HFFc6 (cell line): ENCODE measurements at regions not wholly inside any gene's neighbourhood (a gene's known extent, or its start where the extent isn't known, plus 50 kb on each side); places are given as distances from the start of the nearest gene placed in this dataset.

ENCODE experiments used
- DNase-seq: peaks from one replicate; pipeline ENCODE4 v3.0.0-alpha.2; 2018
- H3K27ac Mint-ChIP-seq: 2 replicates; pipeline ENCODE4 v1.8.0; 2020; ENCODE audit warnings: mild to moderate bottlenecking, mixed read lengths
- H3K27me3 Mint-ChIP-seq: 2 replicates; pipeline ENCODE4 v1.8.0; 2021; ENCODE audit warnings: mild to moderate bottlenecking, moderate library complexity, mixed read lengths; ENCODE audit not compliant: insufficient read depth
- H3K36me3 Mint-ChIP-seq: 2 replicates; pipeline ENCODE4 v1.8.0; 2021; ENCODE audit warnings: low read depth, mixed read lengths
- H3K4me1 Mint-ChIP-seq: 2 replicates; pipeline ENCODE4 v1.8.0; 2020; ENCODE audit warnings: low read depth, mixed read lengths
- H3K4me3 Mint-ChIP-seq: 2 replicates; pipeline ENCODE4 v1.8.0; 2020; ENCODE audit warnings: mild to moderate bottlenecking, moderate library complexity, mixed read lengths
- H3K9me3 Mint-ChIP-seq: 2 replicates; pipeline ENCODE4 v1.8.0; 2020; ENCODE audit warnings: mild to moderate bottlenecking, mixed read lengths
- CTCF ChIP-seq: fragments of 200-600 bp; sonication (generic); IDR thresholded peaks from 2 replicates; pipeline ENCODE4 v1.5.0; 2021; ENCODE audit warnings: antibody characterized with exemption, mild to moderate bottlenecking

- Mint-ChIP-seq H3K4me3 (no peak overlapping the region), H3K27ac (no peak overlapping the region), H3K9me3 (no peaks in the 10 kb centered on the region), H3K4me1 (peaks cover 14% of the 10 kb centered on the region), H3K36me3 (no peaks in the 10 kb centered on the region), H3K27me3 (peaks cover 17% of the 10 kb centered on the region)
- DNase-seq, result no peak
- no peak for TF ChIP-seq CTCF
These were observed 195.8 kb upstream of the CAND1 start for GRCh38 chr12:67073336-67073735.

GRCh38 chr12:67074072-67074471, 195.1 kb upstream of the CAND1 start:
- Mint-ChIP-seq H3K4me3 (no peak overlapping the region), H3K36me3 (no peaks in the 10 kb centered on the region), H3K27ac (no peak overlapping the region), H3K27me3 (peaks cover 14% of the 10 kb centered on the region), H3K9me3 (no peaks in the 10 kb centered on the region), H3K4me1 (peaks cover 7% of the 10 kb centered on the region; the same call in 1 of the 2 replicates)
- DNase-seq, result no peak
- TF ChIP-seq CTCF, result no peak

GRCh38 chr12:67077617-67078016, 191.5 kb upstream of the CAND1 start:
- TF ChIP-seq CTCF, result no peak
- H3K9me3 Mint-ChIP-seq, result no peaks in the 10 kb centered on the region
- peaks cover 11% of the 10 kb centered on the region; the same call in 1 of the 2 replicates for H3K27me3 Mint-ChIP-seq

GRCh38 chr12:67078957-67079356, 190.2 kb upstream of the CAND1 start:
- Mint-ChIP-seq H3K4me1 (no peaks in the 10 kb centered on the region), H3K27me3 (peaks cover 11% of the 10 kb centered on the region; the same call in 1 of the 2 replicates), H3K36me3 (no peaks in the 10 kb centered on the region), H3K27ac (no peak overlapping the region), H3K4me3 (no peak overlapping the region), H3K9me3 (no peaks in the 10 kb centered on the region)
- no peak for TF ChIP-seq CTCF
- no peak for DNase-seq

More at GRCh38 chr12:67077617-67078016, 191.5 kb upstream of the CAND1 start:
- H3K4me1 Mint-ChIP-seq, result no peaks in the 10 kb centered on the region
- no peak for DNase-seq
- no peaks in the 10 kb centered on the region for H3K36me3 Mint-ChIP-seq
- no peak overlapping the region for H3K27ac Mint-ChIP-seq
- H3K4me3 Mint-ChIP-seq, result no peak overlapping the region

GRCh38 chr12:67080637-67081036, 188.5 kb upstream of the CAND1 start:
- Mint-ChIP-seq H3K36me3 (no peaks in the 10 kb centered on the region), H3K27ac (no peak overlapping the region), H3K4me3 (no peak overlapping the region), H3K9me3 (no peaks in the 10 kb centered on the region), H3K4me1 (no peaks in the 10 kb centered on the region), H3K27me3 (peaks cover 8% of the 10 kb centered on the region; the same call in 1 of the 2 replicates)
- no peak for TF ChIP-seq CTCF
- no peak for DNase-seq

- Mint-ChIP-seq H3K27me3 (peaks cover 8% of the 10 kb centered on the region; the same call in 1 of the 2 replicates), H3K9me3 (no peaks in the 10 kb centered on the region), H3K27ac (no peak overlapping the region), H3K4me3 (no peak overlapping the region), H3K36me3 (no peaks in the 10 kb centered on the region), H3K4me1 (no peaks in the 10 kb centered on the region)
- no peak for DNase-seq
- TF ChIP-seq CTCF, result no peak
These were observed 186.9 kb upstream of the CAND1 start for GRCh38 chr12:67082221-67082620.
